ENCODE measurements at regions not wholly inside any gene's neighbourhood (a gene's known extent, or its start where the extent isn't known, plus 50 kb on each side); places are given as distances from the start of the nearest gene placed in this dataset.

DNA sequence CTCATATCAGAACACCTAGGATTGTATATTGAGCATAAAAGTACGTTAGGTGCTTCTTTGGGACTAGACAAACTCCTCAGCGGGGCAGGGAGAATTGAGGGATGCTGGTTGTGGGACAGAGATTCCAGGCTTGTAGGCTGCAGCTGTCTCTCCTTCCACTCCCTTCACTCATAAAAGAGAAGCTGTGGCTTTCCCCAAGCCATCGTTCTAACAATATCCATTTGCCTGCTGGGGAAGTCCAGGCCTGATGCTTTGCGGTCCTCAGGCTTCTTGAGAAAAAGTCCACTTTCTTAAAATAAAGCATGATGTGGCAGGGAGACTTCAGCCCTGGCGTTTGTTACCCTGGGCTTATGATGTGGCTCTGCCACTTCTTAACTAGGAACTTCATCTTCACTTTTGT lies 129.3 kb upstream of the OSMR start:
- Histone ChIP-seq H3K27ac (no peak overlapping the region), H3K9me3 (no peaks in the 10 kb centered on the region), H3K36me3 (no peaks in the 10 kb centered on the region), H3K27me3 (no peaks in the 10 kb centered on the region), H3K4me1 (no peaks in the 10 kb centered on the region), H3K4me3 (no peak overlapping the region)
- ATAC-seq: no peak
- DNase-seq: no peak
- intact Hi-C loops (cut with DNase I): no loop called here
- TF ChIP-seq, protein P1, sequence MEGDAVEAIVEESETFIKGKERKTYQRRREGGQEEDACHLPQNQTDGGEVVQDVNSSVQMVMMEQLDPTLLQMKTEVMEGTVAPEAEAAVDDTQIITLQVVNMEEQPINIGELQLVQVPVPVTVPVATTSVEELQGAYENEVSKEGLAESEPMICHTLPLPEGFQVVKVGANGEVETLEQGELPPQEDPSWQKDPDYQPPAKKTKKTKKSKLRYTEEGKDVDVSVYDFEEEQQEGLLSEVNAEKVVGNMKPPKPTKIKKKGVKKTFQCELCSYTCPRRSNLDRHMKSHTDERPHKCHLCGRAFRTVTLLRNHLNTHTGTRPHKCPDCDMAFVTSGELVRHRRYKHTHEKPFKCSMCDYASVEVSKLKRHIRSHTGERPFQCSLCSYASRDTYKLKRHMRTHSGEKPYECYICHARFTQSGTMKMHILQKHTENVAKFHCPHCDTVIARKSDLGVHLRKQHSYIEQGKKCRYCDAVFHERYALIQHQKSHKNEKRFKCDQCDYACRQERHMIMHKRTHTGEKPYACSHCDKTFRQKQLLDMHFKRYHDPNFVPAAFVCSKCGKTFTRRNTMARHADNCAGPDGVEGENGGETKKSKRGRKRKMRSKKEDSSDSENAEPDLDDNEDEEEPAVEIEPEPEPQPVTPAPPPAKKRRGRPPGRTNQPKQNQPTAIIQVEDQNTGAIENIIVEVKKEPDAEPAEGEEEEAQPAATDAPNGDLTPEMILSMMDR (IDR thresholded peaks at IDR 0.05): no peak

DNA sequence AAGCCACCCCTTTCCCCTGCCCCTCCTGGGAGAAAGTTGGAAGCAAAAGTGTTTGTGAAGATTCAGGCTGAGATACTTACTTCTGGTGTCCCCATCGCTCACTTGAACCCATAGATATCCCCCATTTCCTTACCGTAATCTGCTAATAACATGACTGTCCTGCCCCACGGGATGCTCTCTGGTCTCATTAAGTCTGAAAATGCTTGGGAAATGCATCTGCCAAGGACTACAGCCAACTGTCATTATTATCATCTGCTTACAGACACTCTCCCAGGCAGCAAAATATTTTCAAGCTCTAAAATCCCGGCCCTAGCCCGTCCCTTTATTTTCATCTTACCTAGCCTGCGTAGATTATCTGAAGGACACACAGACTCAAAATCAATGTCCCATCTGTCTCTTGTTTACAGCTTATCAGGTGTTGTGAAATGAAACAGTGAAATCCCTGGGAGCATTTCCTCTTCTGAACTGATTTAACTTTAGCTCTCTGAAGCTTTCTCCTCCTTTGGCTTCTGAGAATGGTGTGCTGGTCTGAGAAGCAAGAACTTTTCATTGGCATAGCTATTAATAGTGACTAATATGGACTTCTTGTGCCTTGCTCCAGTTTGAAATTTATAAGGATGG lies 126.9 kb upstream of the OSMR start:
- no peaks in the 10 kb centered on the region for H3K36me3 ChIP-seq
- peak in 1 of 4 donors; percentile 50 for DNase-seq
- no peaks in the 10 kb centered on the region for H3K27me3 ChIP-seq
- intact Hi-C loops (cut with DNase I): no loop called here
- H3K4me3 ChIP-seq: no peak overlapping the region
- no peaks in the 10 kb centered on the region for H3K9me3 ChIP-seq
- TF ChIP-seq, protein P1 (IDR thresholded peaks at IDR 0.05): no peak
- no peak for ATAC-seq
- no peaks in the 10 kb centered on the region for H3K4me1 ChIP-seq
- H3K27ac ChIP-seq: peak overlapping the region in 1 of 2 donors; percentile 23

DNA sequence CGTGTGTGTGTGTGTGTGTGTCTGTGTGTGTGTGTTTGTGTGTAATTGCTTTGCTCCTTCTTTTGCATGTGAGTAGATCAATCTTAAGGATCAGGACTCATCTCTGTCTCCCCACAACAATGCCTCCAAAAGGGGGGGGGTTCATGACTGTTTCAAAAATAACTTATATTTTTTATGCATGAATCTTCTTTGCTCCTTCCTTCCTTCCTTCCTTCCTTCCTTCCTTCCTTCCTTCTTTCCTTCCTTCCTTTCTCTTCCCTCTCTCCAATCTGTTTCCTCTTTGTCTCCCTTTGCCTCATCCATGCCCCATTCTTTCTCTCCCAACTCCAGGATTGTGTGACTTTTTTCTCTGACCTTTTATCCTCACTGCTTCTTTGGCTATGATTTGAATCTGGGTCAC lies 126.4 kb upstream of the OSMR start:
- Histone ChIP-seq H3K9me3 (no peaks in the 10 kb centered on the region), H3K27ac (peak overlapping the region in 1 of 2 donors; percentile 23), H3K4me1 (no peaks in the 10 kb centered on the region), H3K4me3 (no peak overlapping the region), H3K36me3 (no peaks in the 10 kb centered on the region), H3K27me3 (no peaks in the 10 kb centered on the region)
- TF ChIP-seq, protein P1 (IDR thresholded peaks at IDR 0.05): no peak
- ATAC-seq (no peak), DNase-seq (no peak)
- intact Hi-C loops (cut with DNase I): no loop called here

DNA sequence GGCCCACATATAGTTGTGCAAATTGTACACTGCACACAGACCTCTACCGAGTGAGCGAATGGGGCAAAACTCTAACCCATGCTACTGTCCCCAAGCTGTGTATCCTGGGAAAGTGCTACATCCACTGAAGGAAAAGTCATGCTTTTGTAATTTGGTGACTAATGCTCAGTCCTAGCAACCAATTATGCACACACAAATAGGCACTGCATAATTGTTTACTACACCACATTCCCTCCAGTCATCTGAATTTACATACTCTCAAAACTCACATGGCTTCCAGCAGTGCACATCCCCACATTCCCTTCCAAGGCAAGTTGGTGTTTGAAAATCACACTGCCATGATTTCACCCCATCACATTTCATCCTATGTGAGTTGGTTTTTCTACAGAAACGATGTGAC lies 125.9 kb upstream of the OSMR start:
- no peaks in the 10 kb centered on the region for H3K27me3 ChIP-seq
- ATAC-seq (peak; percentile 50), DNase-seq (no peak)
- no peaks in the 10 kb centered on the region for H3K4me1 ChIP-seq
- intact Hi-C loops (cut with DNase I): no loop called here
- no peak overlapping the region for H3K4me3 ChIP-seq
- TF ChIP-seq, protein P1 (IDR thresholded peaks at IDR 0.05): no peak
- no peaks in the 10 kb centered on the region for H3K36me3 ChIP-seq
- H3K27ac ChIP-seq: no peak overlapping the region
- no peaks in the 10 kb centered on the region for H3K9me3 ChIP-seq

DNA sequence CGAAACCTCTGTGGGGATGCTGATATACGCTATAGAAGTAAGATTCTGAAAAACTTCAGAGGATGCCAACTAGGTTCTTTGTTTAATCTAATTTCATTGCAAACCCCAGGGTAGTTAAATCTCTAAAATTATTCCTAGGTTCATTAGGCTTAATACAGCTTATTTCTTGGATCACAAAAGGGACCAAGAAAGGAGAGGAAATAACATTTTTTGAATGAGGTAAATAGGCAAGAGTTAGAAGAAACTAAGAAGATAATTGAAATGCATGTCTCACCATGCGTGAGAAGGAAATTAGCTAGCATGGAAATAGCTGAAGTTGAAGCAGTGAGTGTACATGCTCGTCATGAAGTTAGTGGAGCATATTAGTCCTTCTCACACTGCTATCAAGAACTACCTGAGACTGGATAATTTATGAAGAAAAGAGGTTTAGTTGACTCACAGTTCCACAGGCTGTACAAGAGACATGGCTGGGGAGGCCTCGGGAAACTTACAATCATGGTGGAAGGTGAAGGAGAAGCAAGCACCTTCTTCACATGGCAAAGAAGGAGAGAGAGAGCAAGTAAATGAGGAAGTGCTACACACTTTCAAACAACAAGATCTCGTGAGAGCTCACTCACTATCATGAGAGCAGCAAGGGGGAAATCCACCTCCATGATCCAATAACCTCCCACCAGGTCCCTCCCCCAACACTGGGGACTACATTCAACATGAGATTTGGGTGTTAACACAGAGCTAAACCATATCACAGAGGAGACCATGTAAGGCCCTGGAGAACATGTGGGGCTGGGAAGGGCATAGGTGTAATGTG lies 125.1 kb upstream of the OSMR start:
- no peaks in the 10 kb centered on the region for H3K36me3 ChIP-seq
- no peak overlapping the region for H3K4me3 ChIP-seq
- no peaks in the 10 kb centered on the region for H3K27me3 ChIP-seq
- TF ChIP-seq, protein P1 (IDR thresholded peaks at IDR 0.05): no peak
- no peaks in the 10 kb centered on the region for H3K4me1 ChIP-seq
- no peaks in the 10 kb centered on the region for H3K9me3 ChIP-seq
- intact Hi-C loops (cut with DNase I): no loop called here
- DNase-seq (no peak), ATAC-seq (no peak)
- H3K27ac ChIP-seq: no peak overlapping the region
